ELF-1 (cell line): ENCODE measurements at regions not wholly inside any gene's neighbourhood (a gene's known extent, or its start where the extent isn't known, plus 50 kb on each side); places are given as distances from the start of the nearest gene placed in this dataset.
"Not testable (repeated sequence)": the region's sequence is repeated elsewhere in the genome, so short reads cannot be mapped to it uniquely, and the experiment has no call there.

Experiments used
- DNase-seq: peaks from one replicate; pipeline ENCODE4 v3.0.0-alpha.2; 2016; ENCODE audit warnings: low read depth, low spot score

- DNase-seq = not testable (repeated sequence)
Measured at GRCh38 chr13:51170128-51170497, 52.1 kb upstream of the FAM124A start.

- DNase-seq = peak; percentile 91
Measured at GRCh38 chr13:51169303-51170127, 52.7 kb upstream of the FAM124A start.

DNA sequence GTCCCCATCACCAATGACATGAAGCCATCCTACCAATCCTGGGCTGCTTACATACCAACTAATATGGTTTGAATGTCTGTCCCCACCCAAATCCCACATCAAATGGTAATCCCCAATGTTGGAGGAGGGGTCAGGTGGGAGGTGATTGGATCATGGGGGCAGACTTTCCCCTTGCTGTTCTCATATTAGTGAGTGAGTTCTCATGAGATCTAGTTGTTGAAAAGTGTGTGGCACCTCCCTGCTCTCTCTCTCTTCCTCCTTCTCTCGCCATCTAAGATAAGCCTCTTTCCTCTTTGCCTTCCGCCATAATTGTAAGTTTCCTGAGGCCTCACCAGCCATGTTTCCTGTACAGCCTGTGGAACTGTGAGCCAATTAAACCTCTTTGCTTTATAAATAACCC is 53.6 kb upstream of the FAM124A start:
- no peak for DNase-seq

- no peak for DNase-seq
Measured at GRCh38 chr13:51167393-51168191, 54.6 kb upstream of the FAM124A start.

GRCh38 chr13:51162701-51163100 is 51.6 kb upstream of the C13orf42 start:
- DNase-seq = no peak
